ENCODE measurements at regions not wholly inside any gene's neighbourhood (a gene's known extent, or its start where the extent isn't known, plus 50 kb on each side); places are given as distances from the start of the nearest gene placed in this dataset.

DNA sequence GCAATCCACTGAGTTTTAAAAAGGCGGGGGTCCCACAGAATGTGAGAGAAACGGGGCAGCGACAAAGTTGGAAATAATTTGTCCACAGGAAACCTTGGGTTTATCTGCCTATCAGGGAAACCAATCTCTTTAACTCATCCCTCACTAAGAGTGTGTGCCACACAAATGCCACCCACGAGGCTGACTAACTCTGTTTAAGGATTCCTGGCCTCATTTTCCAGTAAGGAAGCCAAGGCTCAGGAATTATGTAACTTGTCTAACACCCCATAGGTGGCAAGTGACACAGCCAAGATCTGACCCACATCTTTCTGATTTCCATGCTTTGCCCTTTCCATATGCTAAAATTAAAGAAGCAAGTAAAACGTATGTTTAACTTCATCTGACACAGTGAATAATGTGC lies 263.2 kb downstream of the CNTN3 start:
- TF ChIP-seq, protein P1, sequence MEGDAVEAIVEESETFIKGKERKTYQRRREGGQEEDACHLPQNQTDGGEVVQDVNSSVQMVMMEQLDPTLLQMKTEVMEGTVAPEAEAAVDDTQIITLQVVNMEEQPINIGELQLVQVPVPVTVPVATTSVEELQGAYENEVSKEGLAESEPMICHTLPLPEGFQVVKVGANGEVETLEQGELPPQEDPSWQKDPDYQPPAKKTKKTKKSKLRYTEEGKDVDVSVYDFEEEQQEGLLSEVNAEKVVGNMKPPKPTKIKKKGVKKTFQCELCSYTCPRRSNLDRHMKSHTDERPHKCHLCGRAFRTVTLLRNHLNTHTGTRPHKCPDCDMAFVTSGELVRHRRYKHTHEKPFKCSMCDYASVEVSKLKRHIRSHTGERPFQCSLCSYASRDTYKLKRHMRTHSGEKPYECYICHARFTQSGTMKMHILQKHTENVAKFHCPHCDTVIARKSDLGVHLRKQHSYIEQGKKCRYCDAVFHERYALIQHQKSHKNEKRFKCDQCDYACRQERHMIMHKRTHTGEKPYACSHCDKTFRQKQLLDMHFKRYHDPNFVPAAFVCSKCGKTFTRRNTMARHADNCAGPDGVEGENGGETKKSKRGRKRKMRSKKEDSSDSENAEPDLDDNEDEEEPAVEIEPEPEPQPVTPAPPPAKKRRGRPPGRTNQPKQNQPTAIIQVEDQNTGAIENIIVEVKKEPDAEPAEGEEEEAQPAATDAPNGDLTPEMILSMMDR (IDR thresholded peaks at IDR 0.05 in 8 of 11, conservative IDR thresholded peaks at IDR 0.05 in 3 of 11), result no peak
- no peak for TF ChIP-seq POLR2A (IDR thresholded peaks at IDR 0.05)
